ENCODE measurements at regions not wholly inside any gene's neighbourhood (a gene's known extent, or its start where the extent isn't known, plus 50 kb on each side); places are given as distances from the start of the nearest gene placed in this dataset.

DNA sequence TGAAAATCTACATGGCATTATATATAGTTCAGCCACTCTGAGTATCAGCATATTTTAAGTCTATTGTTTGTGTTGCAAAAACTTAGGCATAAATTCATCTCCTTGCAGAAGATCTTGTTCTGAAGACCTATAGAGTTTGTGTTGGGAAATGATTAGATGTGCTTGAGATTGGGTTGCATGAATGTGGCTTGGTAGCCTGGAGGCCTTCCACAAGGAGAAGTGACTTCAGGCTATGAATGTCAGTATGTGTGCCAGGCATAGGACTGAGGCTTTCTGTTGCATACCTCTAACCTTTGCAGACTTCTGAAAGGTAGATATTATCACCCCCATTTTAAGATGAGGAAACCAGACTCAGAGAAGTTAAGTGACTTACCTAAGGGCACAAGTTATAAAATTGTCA lies 188.6 kb downstream of the OLFM4 start:
- Histone ChIP-seq H3K9me1 (replicated peaks; ENCODE audit: control insufficient read depth, extremely low read depth, insufficient read depth, low read length) (no peaks in the 10 kb centered on the region), H3K36me3 (ENCODE audit: control insufficient read depth in 2 of 2, extremely low read depth in 1 of 2, insufficient read depth in 2 of 2, low read length in 2 of 2) (no peaks in the 10 kb centered on the region), H3K4me1 (ENCODE audit: control insufficient read depth, extremely low read depth, insufficient read depth, low read length) (no peaks in the 10 kb centered on the region), H3K79me2 (ENCODE audit: control insufficient read depth, insufficient read depth, low read length) (no peaks in the 10 kb centered on the region), H3K9me3 (replicated peaks; ENCODE audit: control insufficient read depth, insufficient read depth, low read length) (peaks cover 2% of the 10 kb centered on the region), H3K4me3 (replicated peaks in 1 of 3; ENCODE audit: insufficient read depth in 1 of 3, low read depth in 1 of 3, low read length in 3 of 3) (no peak overlapping the region), H3K9ac (replicated peaks; ENCODE audit: extremely low read depth, insufficient read depth, low read length) (no peak overlapping the region), H3K4me2 (ENCODE audit: insufficient read depth, low read length) (no peak overlapping the region), H3K27ac (ENCODE audit: insufficient read depth, low read depth, low read length) (no peak overlapping the region), H2AFZ (ENCODE audit: low read depth, low read length) (no peak overlapping the region), H3K27me3 (ENCODE audit: control insufficient read depth in 2 of 2, insufficient read depth in 2 of 2, low read length in 2 of 2) (no peaks in the 10 kb centered on the region), H4K20me1 (replicated peaks; ENCODE audit: control insufficient read depth, extremely low read depth, insufficient read depth, low read length) (no peaks in the 10 kb centered on the region)
- TF ChIP-seq MYC (IDR thresholded peaks at IDR 0.05; ENCODE audit: low read depth, low read length) = no peak
- no peak for TF ChIP-seq JUN (IDR thresholded peaks at IDR 0.05; ENCODE audit: borderline replicate concordance, insufficient read depth, insufficient read length, low read depth)
- TF ChIP-seq, protein P1, sequence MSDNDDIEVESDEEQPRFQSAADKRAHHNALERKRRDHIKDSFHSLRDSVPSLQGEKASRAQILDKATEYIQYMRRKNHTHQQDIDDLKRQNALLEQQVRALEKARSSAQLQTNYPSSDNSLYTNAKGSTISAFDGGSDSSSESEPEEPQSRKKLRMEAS (IDR thresholded peaks at IDR 0.05; ENCODE audit: insufficient read depth, insufficient read length) = no peak
- no peak for TF ChIP-seq FOS (IDR thresholded peaks at IDR 0.05; ENCODE audit: borderline replicate concordance, insufficient read depth, low read length)
- TF ChIP-seq GATA2 (IDR thresholded peaks at IDR 0.05; ENCODE audit: insufficient read depth, insufficient read length, low read depth, low read length) = no peak
- no peak for TF ChIP-seq EZH2 (IDR thresholded peaks at IDR 0.05; ENCODE audit: borderline replicate concordance, low read depth, low read length, severe bottlenecking)
- TF ChIP-seq POLR2A (IDR thresholded peaks at IDR 0.05; ENCODE audit: low read depth, low read length) = no peak
- no peak for TF ChIP-seq POLR2AphosphoS5 (IDR thresholded peaks at IDR 0.05; ENCODE audit: insufficient read depth, low read depth, low read length)
- TF ChIP-seq, protein P2, sequence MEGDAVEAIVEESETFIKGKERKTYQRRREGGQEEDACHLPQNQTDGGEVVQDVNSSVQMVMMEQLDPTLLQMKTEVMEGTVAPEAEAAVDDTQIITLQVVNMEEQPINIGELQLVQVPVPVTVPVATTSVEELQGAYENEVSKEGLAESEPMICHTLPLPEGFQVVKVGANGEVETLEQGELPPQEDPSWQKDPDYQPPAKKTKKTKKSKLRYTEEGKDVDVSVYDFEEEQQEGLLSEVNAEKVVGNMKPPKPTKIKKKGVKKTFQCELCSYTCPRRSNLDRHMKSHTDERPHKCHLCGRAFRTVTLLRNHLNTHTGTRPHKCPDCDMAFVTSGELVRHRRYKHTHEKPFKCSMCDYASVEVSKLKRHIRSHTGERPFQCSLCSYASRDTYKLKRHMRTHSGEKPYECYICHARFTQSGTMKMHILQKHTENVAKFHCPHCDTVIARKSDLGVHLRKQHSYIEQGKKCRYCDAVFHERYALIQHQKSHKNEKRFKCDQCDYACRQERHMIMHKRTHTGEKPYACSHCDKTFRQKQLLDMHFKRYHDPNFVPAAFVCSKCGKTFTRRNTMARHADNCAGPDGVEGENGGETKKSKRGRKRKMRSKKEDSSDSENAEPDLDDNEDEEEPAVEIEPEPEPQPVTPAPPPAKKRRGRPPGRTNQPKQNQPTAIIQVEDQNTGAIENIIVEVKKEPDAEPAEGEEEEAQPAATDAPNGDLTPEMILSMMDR (IDR thresholded peaks at IDR 0.05; ENCODE audit: extremely low read depth in 1 of 2, insufficient read depth in 1 of 2, low read depth in 1 of 2, low read length in 2 of 2) = no peak
- ChIA-PET POLR2A (no interaction called here), CTCF (no interaction called here)
- DNase-seq (ENCODE audit: low read depth, low spot score) = no peak
- intact Hi-C loops (cut with micrococcal nuclease) (no loop called here), dilution Hi-C loops (cut with MboI; ENCODE audit: extremely low pct_ligation_motif_present, low sequenced_read_pairs) (no loop called here)
- no TSS peak for BruUV-seq (replicated peaks)
- FAIRE-seq = no peak
